B cell (primary cell): ENCODE measurements at regions not wholly inside any gene's neighbourhood (a gene's known extent, or its start where the extent isn't known, plus 50 kb on each side); places are given as distances from the start of the nearest gene placed in this dataset.

Source experiments
- EZH2 ChIP-seq: IDR thresholded peaks from 2 replicates; pipeline ENCODE4 v1.6.1; 2012; ENCODE audit warnings: borderline replicate concordance, low read depth, mild to moderate bottlenecking, moderate library complexity, low read length; ENCODE audit not compliant: insufficient read depth, poor library complexity, severe bottlenecking
- TF ChIP-seq, protein P1 (sequence below): fragments of 200-600 bp; IDR thresholded peaks from one replicate; pipeline ENCODE4 v1.8.0; 2022; ENCODE audit warnings: antibody characterized with exemption, mild to moderate bottlenecking

DNA sequence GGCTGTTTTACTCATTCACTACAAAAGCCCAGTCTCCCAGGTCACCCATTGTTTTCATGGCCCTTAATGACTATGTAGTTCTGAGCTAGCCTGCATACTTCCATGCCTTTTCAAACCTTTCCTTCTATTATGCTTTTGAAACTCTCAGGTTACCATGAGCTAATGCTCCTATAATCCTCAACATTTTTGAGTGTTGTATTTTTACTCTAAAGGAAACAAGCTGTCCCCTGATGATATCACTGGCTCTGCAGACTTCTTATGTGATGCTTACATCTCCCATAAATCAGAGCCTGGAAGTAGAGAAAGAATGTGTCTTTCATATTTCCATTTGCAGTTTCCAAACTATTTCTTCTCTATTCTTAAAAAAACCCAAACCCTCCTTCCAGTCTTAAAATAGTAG is 159.0 kb upstream of the RAG2 start:
- TF ChIP-seq, protein P1, sequence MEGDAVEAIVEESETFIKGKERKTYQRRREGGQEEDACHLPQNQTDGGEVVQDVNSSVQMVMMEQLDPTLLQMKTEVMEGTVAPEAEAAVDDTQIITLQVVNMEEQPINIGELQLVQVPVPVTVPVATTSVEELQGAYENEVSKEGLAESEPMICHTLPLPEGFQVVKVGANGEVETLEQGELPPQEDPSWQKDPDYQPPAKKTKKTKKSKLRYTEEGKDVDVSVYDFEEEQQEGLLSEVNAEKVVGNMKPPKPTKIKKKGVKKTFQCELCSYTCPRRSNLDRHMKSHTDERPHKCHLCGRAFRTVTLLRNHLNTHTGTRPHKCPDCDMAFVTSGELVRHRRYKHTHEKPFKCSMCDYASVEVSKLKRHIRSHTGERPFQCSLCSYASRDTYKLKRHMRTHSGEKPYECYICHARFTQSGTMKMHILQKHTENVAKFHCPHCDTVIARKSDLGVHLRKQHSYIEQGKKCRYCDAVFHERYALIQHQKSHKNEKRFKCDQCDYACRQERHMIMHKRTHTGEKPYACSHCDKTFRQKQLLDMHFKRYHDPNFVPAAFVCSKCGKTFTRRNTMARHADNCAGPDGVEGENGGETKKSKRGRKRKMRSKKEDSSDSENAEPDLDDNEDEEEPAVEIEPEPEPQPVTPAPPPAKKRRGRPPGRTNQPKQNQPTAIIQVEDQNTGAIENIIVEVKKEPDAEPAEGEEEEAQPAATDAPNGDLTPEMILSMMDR = no peak
- no peak for TF ChIP-seq EZH2
